ENCODE measurements at regions not wholly inside any gene's neighbourhood (a gene's known extent, or its start where the extent isn't known, plus 50 kb on each side); places are given as distances from the start of the nearest gene placed in this dataset.
"Not testable (repeated sequence)": the region's sequence is repeated elsewhere in the genome, so short reads cannot be mapped to it uniquely, and the experiment has no call there.

- no peak for DNase-seq
These were observed 50.9 kb downstream of the DISP1 start for GRCh38 chr1:222865718-222866117.

- no peak for DNase-seq
These were observed 52.5 kb downstream of the DISP1 start for GRCh38 chr1:222867316-222867715.

GRCh38 chr1:222876182-222876581 lies 61.3 kb downstream of the DISP1 start:
- no peak for DNase-seq

GRCh38 chr1:222877854-222878253 lies 63.0 kb downstream of the DISP1 start:
- DNase-seq: no peak

- DNase-seq: no peak
These were observed 65.7 kb downstream of the DISP1 start for GRCh38 chr1:222880587-222880986.

- no peak for DNase-seq
These were observed 71.5 kb downstream of the DISP1 start for GRCh38 chr1:222886194-222886854.

- DNase-seq: no peak
These were observed 72.1 kb downstream of the DISP1 start for GRCh38 chr1:222886878-222887351.

- no peak for DNase-seq
These were observed 74.6 kb downstream of the DISP1 start for GRCh38 chr1:222889440-222889839.

- DNase-seq: no peak
These were observed 75.9 kb downstream of the DISP1 start for GRCh38 chr1:222890716-222891115.

- DNase-seq: no peak
These were observed 76.7 kb downstream of the DISP1 start for GRCh38 chr1:222891578-222891977.

- DNase-seq: no peak
These were observed 77.4 kb downstream of the DISP1 start for GRCh38 chr1:222892137-222892769.

- DNase-seq: no peak
These were observed 78.4 kb downstream of the DISP1 start for GRCh38 chr1:222893255-222893654.

GRCh38 chr1:222894331-222894730 lies 79.5 kb downstream of the DISP1 start:
- DNase-seq: no peak

GRCh38 chr1:222896630-222897526 lies 82.0 kb downstream of the DISP1 start:
- DNase-seq: no peak

- no peak for DNase-seq
These were observed 82.8 kb downstream of the DISP1 start for GRCh38 chr1:222897527-222898190.

GRCh38 chr1:222898191-222898527 lies 83.3 kb downstream of the DISP1 start:
- no peak for DNase-seq

- no peak for DNase-seq
These were observed 84.6 kb downstream of the DISP1 start for GRCh38 chr1:222899471-222899870.

- no peak for DNase-seq
These were observed 89.6 kb downstream of the DISP1 start for GRCh38 chr1:222904451-222904850.

GRCh38 chr1:222905151-222905550 lies 90.3 kb downstream of the DISP1 start:
- DNase-seq: no peak

GRCh38 chr1:222906271-222906739 lies 91.5 kb downstream of the DISP1 start:
- not testable (repeated sequence) for DNase-seq

GRCh38 chr1:222909586-222909985 lies 94.7 kb downstream of the DISP1 start:
- DNase-seq: no peak

- no peak for DNase-seq
These were observed 95.9 kb downstream of the DISP1 start for GRCh38 chr1:222910699-222911098.

GRCh38 chr1:222911866-222912265 lies 97.0 kb downstream of the DISP1 start:
- no peak for DNase-seq
